ENCODE measurements at regions not wholly inside any gene's neighbourhood (a gene's known extent, or its start where the extent isn't known, plus 50 kb on each side); places are given as distances from the start of the nearest gene placed in this dataset.

DNA sequence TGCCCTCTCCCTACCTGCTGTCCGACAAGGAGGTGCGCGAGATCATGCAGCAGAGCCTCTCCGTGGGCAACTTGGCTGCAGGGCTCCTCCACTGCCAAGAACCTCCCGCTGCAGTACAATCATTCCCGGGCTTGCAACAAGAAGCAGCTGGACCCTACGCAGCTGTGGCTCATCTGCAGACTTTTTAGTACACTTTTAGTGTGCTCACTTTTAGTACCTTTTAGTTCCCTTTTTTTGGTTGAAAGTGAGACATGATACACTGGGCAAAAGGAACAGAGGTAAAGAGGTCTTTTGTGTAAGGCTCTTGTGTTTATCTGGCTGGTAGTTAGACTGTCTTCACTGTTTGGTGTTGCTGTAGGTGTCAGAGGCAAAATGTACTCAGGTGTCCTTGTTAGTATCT, 58.1 kb upstream of the SPTLC1 start:
- H3K27ac Mint-ChIP-seq = no peak overlapping the region
- TF ChIP-seq, protein P1, sequence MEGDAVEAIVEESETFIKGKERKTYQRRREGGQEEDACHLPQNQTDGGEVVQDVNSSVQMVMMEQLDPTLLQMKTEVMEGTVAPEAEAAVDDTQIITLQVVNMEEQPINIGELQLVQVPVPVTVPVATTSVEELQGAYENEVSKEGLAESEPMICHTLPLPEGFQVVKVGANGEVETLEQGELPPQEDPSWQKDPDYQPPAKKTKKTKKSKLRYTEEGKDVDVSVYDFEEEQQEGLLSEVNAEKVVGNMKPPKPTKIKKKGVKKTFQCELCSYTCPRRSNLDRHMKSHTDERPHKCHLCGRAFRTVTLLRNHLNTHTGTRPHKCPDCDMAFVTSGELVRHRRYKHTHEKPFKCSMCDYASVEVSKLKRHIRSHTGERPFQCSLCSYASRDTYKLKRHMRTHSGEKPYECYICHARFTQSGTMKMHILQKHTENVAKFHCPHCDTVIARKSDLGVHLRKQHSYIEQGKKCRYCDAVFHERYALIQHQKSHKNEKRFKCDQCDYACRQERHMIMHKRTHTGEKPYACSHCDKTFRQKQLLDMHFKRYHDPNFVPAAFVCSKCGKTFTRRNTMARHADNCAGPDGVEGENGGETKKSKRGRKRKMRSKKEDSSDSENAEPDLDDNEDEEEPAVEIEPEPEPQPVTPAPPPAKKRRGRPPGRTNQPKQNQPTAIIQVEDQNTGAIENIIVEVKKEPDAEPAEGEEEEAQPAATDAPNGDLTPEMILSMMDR (conservative IDR thresholded peaks at IDR 0.05) = no peak
- no peaks in the 10 kb centered on the region for H3K27me3 Mint-ChIP-seq
- H3K4me1 Mint-ChIP-seq (ENCODE audit: unreplicated experiment) = no peaks in the 10 kb centered on the region
- H3K9me3 Mint-ChIP-seq = peaks cover 5% of the 10 kb centered on the region
- DNase-seq (ENCODE audit: extremely low spot score, unreplicated experiment) = no peak
- H3K4me3 Mint-ChIP-seq = no peak overlapping the region
- peaks cover 3% of the 10 kb centered on the region for H3K36me3 Mint-ChIP-seq

DNA sequence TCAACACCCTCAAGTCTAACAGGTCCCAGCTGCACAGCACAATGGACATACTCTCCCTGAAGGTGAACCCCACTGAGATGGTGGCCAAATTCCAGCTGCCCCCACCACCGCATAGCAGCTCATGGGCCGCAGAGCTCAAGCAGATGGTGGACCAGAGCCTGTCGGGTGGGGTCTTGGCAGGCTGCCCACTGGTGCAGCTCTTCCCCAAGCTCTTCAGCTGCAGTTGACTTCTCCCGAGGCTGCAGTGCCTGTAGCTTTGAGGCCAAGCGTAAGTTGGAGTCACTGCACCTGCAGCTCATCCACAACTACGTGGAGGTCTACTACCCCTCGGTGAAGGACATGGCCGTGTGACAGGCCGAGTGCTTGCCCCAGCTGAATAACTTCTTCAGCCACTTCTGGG, 56.6 kb upstream of the SPTLC1 start:
- Mint-ChIP-seq H3K4me1 (ENCODE audit: unreplicated experiment) (no peaks in the 10 kb centered on the region), H3K27ac (no peak overlapping the region), H3K36me3 (peaks cover 3% of the 10 kb centered on the region), H3K27me3 (no peaks in the 10 kb centered on the region), H3K9me3 (peaks cover 5% of the 10 kb centered on the region), H3K4me3 (no peak overlapping the region)
- TF ChIP-seq, protein P1 (conservative IDR thresholded peaks at IDR 0.05) = no peak
- no peak for DNase-seq (ENCODE audit: extremely low spot score, unreplicated experiment)

DNA sequence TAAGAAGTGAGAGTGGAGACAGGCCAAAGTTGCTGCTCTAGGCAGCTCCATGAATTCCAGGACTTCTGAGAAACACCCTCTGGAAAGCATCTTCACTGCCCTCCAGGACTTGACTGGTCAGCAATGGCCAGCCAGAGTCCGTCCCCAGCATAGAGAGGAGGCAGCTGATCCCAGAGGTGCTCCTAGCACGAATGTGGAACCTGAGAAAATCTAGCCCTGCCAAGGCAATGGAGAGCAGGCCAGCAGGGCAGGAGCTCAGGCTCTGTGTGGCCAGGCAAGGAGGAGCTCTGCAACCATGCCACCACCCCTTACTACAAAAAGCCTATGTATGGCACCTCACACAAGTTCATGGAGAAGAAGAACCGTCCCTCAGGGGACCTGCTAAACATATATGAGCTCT, 56.1 kb upstream of the SPTLC1 start:
- DNase-seq (ENCODE audit: extremely low spot score, unreplicated experiment) = no peak
- Mint-ChIP-seq H3K4me3 (no peak overlapping the region), H3K27ac (no peak overlapping the region), H3K27me3 (no peaks in the 10 kb centered on the region), H3K4me1 (ENCODE audit: unreplicated experiment) (no peaks in the 10 kb centered on the region), H3K36me3 (peaks cover 3% of the 10 kb centered on the region), H3K9me3 (peaks cover 5% of the 10 kb centered on the region)
- TF ChIP-seq, protein P1 (conservative IDR thresholded peaks at IDR 0.05) = no peak

DNA sequence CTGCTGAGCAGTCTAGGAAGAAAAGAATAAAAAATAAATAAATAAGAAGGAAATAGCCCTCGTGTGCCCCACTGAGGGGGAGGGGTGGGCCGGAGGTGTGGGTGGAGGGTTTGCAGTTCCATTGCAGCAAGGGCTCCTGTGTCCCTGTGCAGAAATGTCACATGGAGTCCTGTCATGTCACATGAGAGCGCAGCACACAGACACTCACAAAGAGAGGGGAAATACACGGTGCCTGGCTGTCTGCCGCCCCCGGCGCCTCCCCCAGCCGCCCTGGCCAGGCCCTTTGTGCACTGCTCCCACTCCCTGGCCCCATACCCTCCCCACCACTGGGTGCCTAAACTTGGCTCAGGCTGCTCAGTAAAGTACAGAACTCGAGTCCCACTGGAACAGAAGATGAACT, 55.6 kb upstream of the SPTLC1 start:
- H3K36me3 Mint-ChIP-seq = peaks cover 3% of the 10 kb centered on the region
- no peak overlapping the region for H3K4me3 Mint-ChIP-seq
- DNase-seq (ENCODE audit: extremely low spot score, unreplicated experiment) = no peak
- TF ChIP-seq, protein P1 (conservative IDR thresholded peaks at IDR 0.05) = no peak
- no peaks in the 10 kb centered on the region for H3K27me3 Mint-ChIP-seq
- H3K4me1 Mint-ChIP-seq (ENCODE audit: unreplicated experiment) = no peaks in the 10 kb centered on the region
- no peak overlapping the region for H3K27ac Mint-ChIP-seq
- H3K9me3 Mint-ChIP-seq = peaks cover 5% of the 10 kb centered on the region

DNA sequence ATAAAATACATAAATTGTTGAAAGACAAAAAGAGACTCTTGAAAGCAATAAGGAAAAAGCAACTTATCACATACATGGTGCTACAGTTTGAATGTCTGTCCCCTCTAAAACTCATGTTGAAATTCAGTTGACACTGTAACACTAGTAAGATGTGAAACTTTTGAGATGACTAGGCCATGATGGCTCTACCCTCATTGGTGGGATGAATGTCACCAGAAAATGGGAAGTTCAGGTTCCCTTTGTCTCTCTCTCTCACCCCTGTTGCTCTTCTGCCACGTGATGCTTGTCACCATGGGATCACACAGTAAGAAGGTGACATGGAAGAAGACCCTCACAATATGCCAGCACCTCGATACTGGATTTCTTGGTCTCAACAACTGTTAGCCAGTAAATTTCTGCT, 50.3 kb upstream of the SPTLC1 start:
- Mint-ChIP-seq H3K9me3 (no peaks in the 10 kb centered on the region), H3K27ac (no peak overlapping the region), H3K4me3 (no peak overlapping the region), H3K36me3 (no peaks in the 10 kb centered on the region), H3K27me3 (no peaks in the 10 kb centered on the region), H3K4me1 (ENCODE audit: unreplicated experiment) (no peaks in the 10 kb centered on the region)
- TF ChIP-seq, protein P1 (conservative IDR thresholded peaks at IDR 0.05) = no peak
- no peak for DNase-seq (ENCODE audit: extremely low spot score, unreplicated experiment)

All from type B pancreatic cell (in vitro differentiated cells).